Astrocyte (in vitro differentiated cells and primary cell): ENCODE measurements at regions not wholly inside any gene's neighbourhood (a gene's known extent, or its start where the extent isn't known, plus 50 kb on each side); places are given as distances from the start of the nearest gene placed in this dataset.
"Not testable (repeated sequence)": the region's sequence is repeated elsewhere in the genome, so short reads cannot be mapped to it uniquely, and the experiment has no call there.

Source experiments
- DNase-seq: peaks from one replicate; pipeline ENCODE4 v3.0.0-alpha.2; 2010; ENCODE audit warnings: low read depth
- FAIRE-seq: peaks from 2 replicates; lab custom pipeline; 2011; peaks lifted over from hg19 to GRCh38; lab: Jason Lieb, UNC
- H2AFZ ChIP-seq: 2 replicates; pipeline ENCODE4 v1.6.0; 2012; ENCODE audit warnings: low read depth, low read length, inconsistent platforms
- H3K27ac ChIP-seq: 2 replicates; pipeline ENCODE4 v1.5.1; 2011; ENCODE audit warnings: low read depth, low read length, inconsistent platforms
- H3K27me3 ChIP-seq: 2 replicates; pipeline ENCODE4 v1.6.0; 2011; ENCODE audit warnings: low read length, inconsistent platforms; ENCODE audit not compliant: insufficient read depth
- H3K36me3 ChIP-seq: 2 replicates; pipeline ENCODE4 v1.5.1; 2011; ENCODE audit warnings: low read length, inconsistent platforms; ENCODE audit not compliant: insufficient read depth
- H3K4me1 ChIP-seq: 2 replicates; pipeline ENCODE4 v1.5.1; 2011; ENCODE audit warnings: low read length, inconsistent platforms; ENCODE audit not compliant: insufficient read depth
- H3K4me2 ChIP-seq: 2 replicates; pipeline ENCODE4 v1.6.0; 2012; ENCODE audit warnings: low read length, inconsistent platforms
- H3K4me3 ChIP-seq: 2 replicates; pipeline ENCODE4 v1.5.1; 2011; ENCODE audit warnings: low read depth, mild to moderate bottlenecking, low read length, inconsistent platforms; ENCODE audit not compliant: insufficient read depth
- H3K79me2 ChIP-seq: 2 replicates; pipeline ENCODE4 v1.6.0; 2012; ENCODE audit warnings: mild to moderate bottlenecking, low read length, inconsistent platforms; ENCODE audit not compliant: insufficient read depth
- H3K9ac ChIP-seq: 2 replicates; pipeline ENCODE4 v1.6.0; 2012; ENCODE audit warnings: mild to moderate bottlenecking, low read length, inconsistent platforms
- H3K9me3 ChIP-seq: 2 replicates; pipeline ENCODE4 v1.5.1; 2012; ENCODE audit warnings: low read depth, mild to moderate bottlenecking, low read length, inconsistent platforms; ENCODE audit not compliant: insufficient read depth
- H4K20me1 ChIP-seq: 2 replicates; pipeline ENCODE4 v1.6.0; 2012; ENCODE audit warnings: low read length, inconsistent platforms; ENCODE audit not compliant: insufficient read depth
- H3K27ac Mint-ChIP-seq: one replicate; pipeline ENCODE4 v1.8.0; 2021; ENCODE audit warnings: mild to moderate bottlenecking, mixed read lengths; ENCODE audit not compliant: unreplicated experiment
- H3K27me3 Mint-ChIP-seq: one replicate; pipeline ENCODE4 v1.8.0; 2021; ENCODE audit warnings: low read depth, mixed read lengths; ENCODE audit not compliant: unreplicated experiment
- H3K36me3 Mint-ChIP-seq: one replicate; pipeline ENCODE4 v1.8.0; 2021; ENCODE audit warnings: low read depth, mixed read lengths; ENCODE audit not compliant: unreplicated experiment
- H3K4me1 Mint-ChIP-seq: one replicate; pipeline ENCODE4 v1.8.0; 2021; ENCODE audit warnings: low read depth, mixed read lengths; ENCODE audit not compliant: unreplicated experiment
- H3K4me3 Mint-ChIP-seq: one replicate; pipeline ENCODE4 v1.8.0; 2021; ENCODE audit warnings: mild to moderate bottlenecking, moderate library complexity, mixed read lengths; ENCODE audit not compliant: unreplicated experiment
- H3K9me3 Mint-ChIP-seq: one replicate; pipeline ENCODE4 v1.8.0; 2021; ENCODE audit warnings: mild to moderate bottlenecking, mixed read lengths; ENCODE audit not compliant: unreplicated experiment
- EZH2 ChIP-seq: IDR thresholded peaks from 2 replicates; pipeline ENCODE4 v1.6.1; 2012; ENCODE audit warnings: mild to moderate bottlenecking, low read length, inconsistent platforms; ENCODE audit not compliant: insufficient read depth
- TF ChIP-seq, protein P1 (sequence below): IDR thresholded peaks from 2 replicates; pipeline ENCODE4 v1.5.1; 2011; ENCODE audit warnings: low read depth, mild to moderate bottlenecking, inconsistent platforms, low read length, moderate library complexity; ENCODE audit not compliant: insufficient read depth

DNA sequence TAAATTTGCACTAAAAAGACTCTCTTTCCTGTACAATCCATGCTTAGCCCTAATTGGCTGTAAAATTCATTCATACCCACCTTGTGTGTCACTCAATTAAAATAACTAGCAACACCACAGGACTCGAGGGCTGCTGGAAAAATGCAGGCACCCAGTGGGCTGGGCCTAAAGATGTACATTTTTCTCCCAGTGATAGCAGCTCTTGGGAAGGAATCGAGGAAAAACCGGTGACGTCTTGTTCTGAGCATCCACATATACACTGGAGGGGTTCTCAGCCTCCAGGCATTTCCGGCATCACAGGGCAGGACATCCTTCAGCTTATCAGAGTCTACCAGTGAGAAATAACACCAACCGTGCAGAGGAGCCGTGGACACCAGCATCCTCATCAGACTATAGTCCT lies 85.8 kb upstream of the PITRM1 start:
- Histone ChIP-seq H3K4me2 (no peak overlapping the region), H3K27me3 (no peaks in the 10 kb centered on the region), H3K36me3 (no peaks in the 10 kb centered on the region), H3K4me1 (no peaks in the 10 kb centered on the region), H3K79me2 (no peaks in the 10 kb centered on the region), H2AFZ (no peak overlapping the region), H3K4me3 (no peak overlapping the region), H3K9me3 (no peaks in the 10 kb centered on the region), H4K20me1 (no peaks in the 10 kb centered on the region), H3K9ac (no peak overlapping the region), H3K27ac (no peak overlapping the region)
- Mint-ChIP-seq H3K9me3 (no peaks in the 10 kb centered on the region), H3K4me1 (no peaks in the 10 kb centered on the region), H3K36me3 (no peaks in the 10 kb centered on the region), H3K27ac (no peak overlapping the region), H3K4me3 (no peak overlapping the region), H3K27me3 (peaks cover 26% of the 10 kb centered on the region)
- FAIRE-seq (no peak), DNase-seq (no peak)
- no peak for TF ChIP-seq EZH2
- TF ChIP-seq, protein P1, sequence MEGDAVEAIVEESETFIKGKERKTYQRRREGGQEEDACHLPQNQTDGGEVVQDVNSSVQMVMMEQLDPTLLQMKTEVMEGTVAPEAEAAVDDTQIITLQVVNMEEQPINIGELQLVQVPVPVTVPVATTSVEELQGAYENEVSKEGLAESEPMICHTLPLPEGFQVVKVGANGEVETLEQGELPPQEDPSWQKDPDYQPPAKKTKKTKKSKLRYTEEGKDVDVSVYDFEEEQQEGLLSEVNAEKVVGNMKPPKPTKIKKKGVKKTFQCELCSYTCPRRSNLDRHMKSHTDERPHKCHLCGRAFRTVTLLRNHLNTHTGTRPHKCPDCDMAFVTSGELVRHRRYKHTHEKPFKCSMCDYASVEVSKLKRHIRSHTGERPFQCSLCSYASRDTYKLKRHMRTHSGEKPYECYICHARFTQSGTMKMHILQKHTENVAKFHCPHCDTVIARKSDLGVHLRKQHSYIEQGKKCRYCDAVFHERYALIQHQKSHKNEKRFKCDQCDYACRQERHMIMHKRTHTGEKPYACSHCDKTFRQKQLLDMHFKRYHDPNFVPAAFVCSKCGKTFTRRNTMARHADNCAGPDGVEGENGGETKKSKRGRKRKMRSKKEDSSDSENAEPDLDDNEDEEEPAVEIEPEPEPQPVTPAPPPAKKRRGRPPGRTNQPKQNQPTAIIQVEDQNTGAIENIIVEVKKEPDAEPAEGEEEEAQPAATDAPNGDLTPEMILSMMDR = no peak

DNA sequence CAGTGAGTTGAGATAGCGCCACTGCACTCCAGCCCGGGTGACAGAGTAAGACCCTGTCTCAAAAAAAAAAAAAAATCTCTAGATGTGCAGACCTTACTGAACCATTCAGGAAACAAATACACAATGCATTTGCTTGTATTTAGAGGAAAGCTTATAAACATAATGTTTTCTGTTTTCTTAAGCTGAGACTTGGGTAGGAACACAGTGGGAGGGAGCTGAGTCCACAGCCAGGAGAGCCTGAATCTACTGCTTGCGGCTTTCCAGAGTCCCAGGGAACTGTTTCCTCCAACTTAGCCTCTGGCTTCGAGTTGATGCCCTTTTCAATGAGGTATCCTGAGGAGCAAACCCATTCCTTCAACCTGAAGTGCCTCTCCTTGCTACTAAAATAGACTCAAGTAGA lies 83.0 kb upstream of the PITRM1 start:
- Mint-ChIP-seq H3K27me3 (peaks cover 34% of the 10 kb centered on the region), H3K36me3 (no peaks in the 10 kb centered on the region), H3K9me3 (peaks cover 4% of the 10 kb centered on the region), H3K4me3 (no peak overlapping the region), H3K4me1 (no peaks in the 10 kb centered on the region), H3K27ac (no peak overlapping the region)
- Histone ChIP-seq H3K9me3 (no peaks in the 10 kb centered on the region), H3K27me3 (peaks cover 2% of the 10 kb centered on the region), H4K20me1 (no peaks in the 10 kb centered on the region), H3K4me1 (no peaks in the 10 kb centered on the region), H3K79me2 (no peaks in the 10 kb centered on the region), H2AFZ (no peak overlapping the region), H3K36me3 (no peaks in the 10 kb centered on the region), H3K27ac (no peak overlapping the region), H3K4me2 (no peak overlapping the region), H3K4me3 (no peak overlapping the region), H3K9ac (no peak overlapping the region)
- TF ChIP-seq EZH2 = no peak
- TF ChIP-seq, protein P1 = no peak
- DNase-seq (no peak), FAIRE-seq (no peak)

DNA sequence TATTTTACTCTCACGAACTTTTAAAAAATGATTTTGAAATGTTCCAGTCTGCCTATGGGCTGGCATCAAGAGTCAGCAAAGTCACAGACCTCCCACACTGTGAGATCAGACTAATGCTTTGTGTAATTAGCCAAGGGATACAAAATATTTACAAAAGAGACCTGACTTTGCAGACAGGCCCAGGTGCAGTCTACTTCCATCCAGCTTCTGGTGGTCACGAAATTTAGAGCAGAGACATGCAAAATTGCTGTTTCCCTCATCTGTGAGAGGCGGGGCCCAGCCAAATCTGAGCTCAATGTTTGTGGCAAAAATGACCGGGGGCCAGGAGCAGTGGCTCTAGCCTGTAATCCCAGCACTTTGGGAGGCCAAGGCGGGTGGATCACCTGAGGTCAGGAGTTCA lies 82.5 kb upstream of the PITRM1 start:
- no peak overlapping the region for H3K4me2 ChIP-seq
- H3K27me3 ChIP-seq = peaks cover 2% of the 10 kb centered on the region
- no peak overlapping the region for H3K4me3 Mint-ChIP-seq
- no peak overlapping the region for H2AFZ ChIP-seq
- no peak overlapping the region for H3K4me3 ChIP-seq
- no peaks in the 10 kb centered on the region for H3K9me3 ChIP-seq
- no peaks in the 10 kb centered on the region for H4K20me1 ChIP-seq
- H3K27ac Mint-ChIP-seq = no peak overlapping the region
- no peaks in the 10 kb centered on the region for H3K4me1 ChIP-seq
- no peak for TF ChIP-seq EZH2
- TF ChIP-seq, protein P1 = no peak
- H3K79me2 ChIP-seq = no peaks in the 10 kb centered on the region
- H3K4me1 Mint-ChIP-seq = no peaks in the 10 kb centered on the region
- no peaks in the 10 kb centered on the region for H3K36me3 ChIP-seq
- H3K9ac ChIP-seq = no peak overlapping the region
- no peak for DNase-seq
- peaks cover 4% of the 10 kb centered on the region for H3K9me3 Mint-ChIP-seq
- peaks cover 34% of the 10 kb centered on the region for H3K27me3 Mint-ChIP-seq
- no peaks in the 10 kb centered on the region for H3K36me3 Mint-ChIP-seq
- FAIRE-seq = no peak
- no peak overlapping the region for H3K27ac ChIP-seq

DNA sequence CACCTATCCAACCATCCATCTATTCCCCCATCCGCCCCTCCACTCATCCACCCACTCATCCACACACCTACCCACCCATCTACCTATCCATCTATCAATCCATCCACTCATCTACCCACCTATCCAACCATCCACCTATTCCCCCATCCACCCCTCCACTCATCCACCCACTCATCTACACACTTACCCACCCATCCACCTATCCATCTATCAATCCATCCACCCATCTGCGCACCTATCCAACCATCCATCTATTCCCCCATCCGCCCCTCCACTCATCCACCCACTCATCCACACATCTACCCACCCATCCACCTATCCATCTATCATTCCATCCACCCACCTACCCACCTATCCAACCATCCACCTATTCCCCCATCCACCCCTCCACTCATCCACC lies 81.4 kb upstream of the PITRM1 start:
- FAIRE-seq, H3K4me1 Mint-ChIP-seq, H3K79me2 ChIP-seq: not testable (repeated sequence)

More for the DNA sequence above, 81.4 kb upstream of the PITRM1 start:
- not testable (repeated sequence) for DNase-seq, H3K27me3 ChIP-seq, H3K9me3 ChIP-seq, H3K27ac Mint-ChIP-seq, H4K20me1 ChIP-seq, H3K4me1 ChIP-seq, H3K36me3 Mint-ChIP-seq, H3K27ac ChIP-seq, H3K4me3 ChIP-seq, H3K9ac ChIP-seq, H3K9me3 Mint-ChIP-seq, H3K36me3 ChIP-seq, H3K4me2 ChIP-seq, H3K4me3 Mint-ChIP-seq, H2AFZ ChIP-seq
- H3K27me3 Mint-ChIP-seq = peaks cover 31% of the 10 kb centered on the region
